GM19043 (cell line): ENCODE measurements at regions not wholly inside any gene's neighbourhood (a gene's known extent, or its start where the extent isn't known, plus 50 kb on each side); places are given as distances from the start of the nearest gene placed in this dataset.
"Not testable (repeated sequence)": the region's sequence is repeated elsewhere in the genome, so short reads cannot be mapped to it uniquely, and the experiment has no call there.

ENCODE experiments used
- ATAC-seq: cut with Tn5 transposase; IDR thresholded peaks from one replicate; pipeline ENCODE4 v1.9.1; 2021; ENCODE audit warnings: low read depth; ENCODE audit not compliant: unreplicated experiment

DNA sequence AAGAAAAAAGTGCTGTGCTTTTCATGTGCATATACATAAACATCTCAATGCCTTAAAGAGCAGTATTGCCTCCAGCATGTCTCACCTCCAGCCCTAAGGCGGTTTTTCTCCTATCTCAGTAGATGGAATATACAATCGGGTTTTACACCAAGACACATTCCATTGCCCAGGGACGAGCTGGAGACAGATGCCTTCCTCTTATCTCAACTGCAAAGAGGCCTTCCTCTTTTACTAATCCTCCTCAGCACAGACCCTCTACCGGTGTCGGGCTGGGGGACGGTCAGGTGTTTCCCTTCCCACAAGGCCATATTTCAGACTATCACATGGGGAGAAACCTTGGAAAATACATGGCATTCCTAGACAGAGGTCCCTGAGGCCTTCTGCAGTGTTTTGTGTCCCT, 385.3 kb downstream of the AMY1C start:
- not testable (repeated sequence) for ATAC-seq

DNA sequence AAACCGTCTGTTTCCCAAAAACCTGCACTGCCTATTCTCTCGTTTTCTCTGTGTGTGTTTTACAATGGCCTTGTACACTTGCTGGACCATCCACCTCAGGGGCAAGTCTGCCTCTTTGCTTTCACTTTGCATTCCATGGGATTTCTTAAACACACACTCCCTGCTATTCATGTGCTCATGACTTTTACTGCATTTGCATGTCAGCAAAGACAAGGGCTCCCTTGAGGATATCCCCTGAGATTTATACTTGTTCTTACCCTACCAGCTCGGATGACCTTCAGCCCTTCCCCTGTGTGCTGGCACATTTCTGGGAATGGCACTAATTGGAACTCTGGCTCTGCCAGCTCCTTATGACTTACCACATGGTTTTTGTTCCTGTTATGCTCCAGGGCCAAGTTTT, 386.9 kb downstream of the AMY1C start:
- no peak for ATAC-seq

DNA sequence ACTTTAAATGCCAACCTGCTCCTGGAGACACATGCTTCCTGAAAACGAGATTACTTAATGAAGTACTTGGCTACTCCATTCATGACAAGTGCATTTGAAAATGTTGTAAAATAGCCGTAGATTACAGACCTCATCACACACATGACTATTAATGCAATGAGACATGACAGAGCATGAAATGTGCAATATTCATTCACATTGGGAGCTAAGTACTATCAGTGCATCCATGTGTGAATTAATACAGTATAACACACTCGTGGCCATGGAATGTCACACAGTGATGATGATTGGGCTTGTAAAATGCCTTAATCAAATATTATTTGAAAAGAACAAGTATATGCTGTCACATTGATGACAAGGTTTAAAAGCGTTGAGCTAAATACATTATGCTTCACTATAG, 407.0 kb downstream of the AMY1C start:
- no peak for ATAC-seq

DNA sequence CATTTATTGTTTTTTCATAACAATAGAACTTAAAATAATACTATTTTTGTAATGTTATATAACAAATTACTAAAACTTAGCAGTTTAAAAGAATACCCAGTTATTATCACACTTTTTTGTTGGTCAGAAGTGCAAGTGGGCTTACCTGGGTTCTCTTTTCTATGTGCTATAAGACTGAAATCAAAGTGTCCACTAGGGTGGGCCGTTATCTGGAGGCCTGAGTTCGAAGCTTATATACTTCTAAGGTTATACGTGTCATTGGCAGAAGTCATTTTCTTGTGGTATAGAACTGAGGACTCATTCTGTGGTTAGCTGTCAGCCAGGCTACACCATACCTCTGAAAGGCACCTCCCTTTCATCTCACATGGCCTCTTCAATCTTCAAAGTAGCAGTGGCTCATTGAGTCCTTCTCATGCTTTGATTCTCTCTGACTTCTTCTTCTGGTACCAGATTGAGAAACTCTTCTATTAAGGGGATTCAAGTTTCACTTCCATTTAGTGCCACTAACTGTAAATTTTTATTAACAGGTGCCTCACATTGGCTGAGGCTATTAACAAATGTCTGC, 414.3 kb downstream of the AMY1C start:
- no peak for ATAC-seq

DNA sequence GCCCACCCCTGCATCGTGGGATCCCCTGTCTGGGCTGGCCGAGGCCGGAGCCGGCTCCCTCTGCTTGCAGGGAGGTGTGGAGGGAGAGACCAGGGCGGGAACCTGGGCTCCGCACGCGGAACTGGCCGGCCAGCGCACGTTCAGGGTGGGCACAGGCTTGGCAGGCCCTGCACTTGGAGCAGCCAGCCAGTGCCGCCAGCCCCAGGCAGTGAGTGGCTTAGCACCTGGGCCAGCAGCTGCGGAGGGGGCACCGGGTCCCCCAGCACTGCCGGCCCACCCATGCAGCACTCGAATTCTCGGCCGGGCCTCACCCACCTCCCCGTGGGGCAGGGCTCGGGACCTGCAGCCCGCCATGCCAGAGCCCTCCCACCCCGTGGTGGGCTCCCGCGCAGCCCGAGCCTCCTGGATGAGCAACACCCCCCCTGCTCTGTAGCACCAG, 422.6 kb downstream of the AMY1C start:
- no peak for ATAC-seq

DNA sequence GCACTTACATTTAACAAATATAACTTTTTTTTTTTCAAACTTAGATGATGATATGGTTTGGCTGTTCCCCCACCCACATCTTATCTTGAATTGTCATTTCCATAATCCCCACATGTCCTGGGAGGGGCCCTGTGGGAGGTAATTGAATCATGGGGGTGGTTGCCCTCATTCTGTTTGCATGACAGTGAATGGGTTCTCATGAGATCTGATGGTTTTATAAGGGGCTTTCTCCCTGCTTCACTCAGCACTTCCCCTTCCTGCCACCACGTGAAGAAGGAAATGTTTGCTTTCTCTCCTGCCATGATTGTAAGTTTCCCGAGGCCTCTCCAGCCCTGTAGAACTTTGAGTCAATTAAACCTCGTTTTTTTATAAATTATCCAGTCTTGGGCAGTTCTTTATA, 432.6 kb downstream of the AMY1C start:
- no peak for ATAC-seq

DNA sequence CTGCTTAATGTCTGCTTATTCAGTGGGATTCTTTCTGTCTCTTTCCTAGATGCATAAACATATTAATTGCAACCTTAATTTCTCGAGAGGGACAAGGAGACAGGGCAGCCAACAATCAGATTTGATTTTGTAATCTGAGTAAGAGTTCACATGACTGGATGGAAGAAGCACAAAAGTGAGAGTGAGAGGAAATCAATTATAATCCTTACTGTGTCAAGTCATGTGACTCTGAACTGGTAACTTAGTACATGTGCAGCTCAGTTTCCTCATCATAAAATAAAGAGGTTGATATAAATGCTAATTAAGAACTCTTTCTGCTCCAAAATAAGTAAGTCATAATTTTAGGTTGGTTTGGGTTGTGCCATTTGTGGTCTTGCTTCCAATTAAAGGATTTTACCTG, 439.5 kb downstream of the AMY1C start:
- ATAC-seq = no peak

DNA sequence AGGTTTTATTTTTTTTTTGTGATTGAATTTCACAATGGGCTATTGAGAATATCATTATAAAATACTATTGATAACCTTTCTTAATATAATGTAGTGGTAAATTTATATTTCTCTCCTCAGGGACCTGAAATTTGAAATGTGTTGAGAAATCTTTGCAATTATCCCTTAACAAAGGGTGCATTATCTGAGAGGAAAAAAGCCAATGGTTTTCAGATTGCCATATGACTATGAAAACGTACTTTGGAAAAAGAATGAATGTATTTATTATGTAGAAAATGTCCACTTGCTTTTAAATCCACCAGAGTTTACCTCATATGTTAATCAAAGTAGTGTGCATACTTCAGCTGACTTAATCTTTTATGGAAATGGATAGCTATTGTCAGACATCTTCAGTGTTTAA, 441.1 kb downstream of the AMY1C start:
- no peak for ATAC-seq

DNA sequence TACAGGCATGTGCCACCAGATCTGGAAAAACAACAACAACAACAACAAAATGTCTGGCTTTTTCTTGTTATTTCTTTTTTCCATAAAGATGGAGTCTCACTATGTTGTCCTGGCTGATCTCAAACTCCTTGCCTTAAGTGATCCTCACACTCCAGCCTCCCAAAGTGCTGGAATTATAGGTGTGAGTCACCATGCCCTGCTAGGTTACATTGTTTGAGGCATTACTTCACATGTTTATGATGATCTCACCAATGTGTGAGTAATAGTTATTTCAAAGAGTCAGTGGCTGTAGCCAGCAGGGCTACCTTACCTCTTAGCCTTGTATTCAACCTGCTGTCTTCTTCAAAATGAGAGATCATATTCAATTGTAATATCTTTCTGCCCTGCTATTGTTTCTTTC, 445.7 kb downstream of the AMY1C start:
- ATAC-seq = no peak

DNA sequence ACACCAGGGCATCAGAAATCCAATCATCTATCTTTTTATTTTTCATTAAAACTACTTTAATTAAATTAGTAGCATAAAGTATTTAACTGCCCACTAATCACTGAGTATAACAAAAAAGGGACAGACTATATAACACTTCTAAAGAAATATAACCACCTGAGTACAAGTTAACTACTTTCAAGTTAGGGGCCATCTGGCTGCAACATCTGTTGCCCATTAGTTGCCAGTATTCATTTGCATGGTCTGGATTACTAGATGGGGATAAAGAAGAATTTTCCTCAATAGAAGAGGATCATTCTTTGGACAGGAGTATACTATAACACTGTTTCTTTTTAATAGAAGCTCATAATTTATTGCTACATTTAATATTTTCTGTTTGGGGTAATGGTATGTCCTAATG, 446.4 kb downstream of the AMY1C start:
- no peak for ATAC-seq

DNA sequence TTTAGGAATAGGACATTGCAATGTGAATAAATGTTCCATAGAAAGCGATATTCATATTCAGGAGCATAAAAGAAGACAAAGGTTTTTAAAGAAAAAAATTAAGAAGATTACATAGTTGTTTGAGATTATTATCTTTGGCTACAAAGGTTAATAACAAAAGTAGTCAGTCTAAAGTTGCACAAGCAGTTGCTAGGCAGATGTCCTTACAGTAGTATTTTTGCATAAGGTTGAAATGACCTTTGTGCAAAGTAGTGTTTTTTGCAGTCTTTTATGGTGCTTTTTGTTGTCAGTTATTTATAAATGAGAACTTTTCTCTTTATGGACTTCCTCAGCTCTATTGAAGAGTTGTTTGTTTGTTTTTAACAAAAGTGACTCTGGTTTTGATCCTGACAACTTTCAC, 447.8 kb downstream of the AMY1C start:
- no peak for ATAC-seq

DNA sequence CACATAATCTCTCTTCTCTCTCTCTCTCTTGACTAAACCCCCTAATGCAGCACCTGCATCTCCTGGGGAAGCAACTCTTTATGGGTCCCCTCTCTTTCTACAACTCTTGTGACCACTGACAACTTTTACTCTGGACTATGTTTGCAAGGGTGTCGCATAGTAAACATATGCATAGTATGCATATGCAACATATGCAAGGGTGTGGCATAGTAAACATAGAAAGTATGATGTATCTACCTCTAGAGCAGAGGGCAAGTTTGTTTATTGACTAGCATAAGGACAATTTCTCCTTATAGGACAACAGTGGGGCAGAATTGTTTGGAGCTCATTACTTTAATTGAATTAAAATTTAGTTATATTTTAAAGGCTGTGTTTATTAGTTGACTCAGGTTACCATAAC, 462.5 kb downstream of the AMY1C start:
- no peak for ATAC-seq

DNA sequence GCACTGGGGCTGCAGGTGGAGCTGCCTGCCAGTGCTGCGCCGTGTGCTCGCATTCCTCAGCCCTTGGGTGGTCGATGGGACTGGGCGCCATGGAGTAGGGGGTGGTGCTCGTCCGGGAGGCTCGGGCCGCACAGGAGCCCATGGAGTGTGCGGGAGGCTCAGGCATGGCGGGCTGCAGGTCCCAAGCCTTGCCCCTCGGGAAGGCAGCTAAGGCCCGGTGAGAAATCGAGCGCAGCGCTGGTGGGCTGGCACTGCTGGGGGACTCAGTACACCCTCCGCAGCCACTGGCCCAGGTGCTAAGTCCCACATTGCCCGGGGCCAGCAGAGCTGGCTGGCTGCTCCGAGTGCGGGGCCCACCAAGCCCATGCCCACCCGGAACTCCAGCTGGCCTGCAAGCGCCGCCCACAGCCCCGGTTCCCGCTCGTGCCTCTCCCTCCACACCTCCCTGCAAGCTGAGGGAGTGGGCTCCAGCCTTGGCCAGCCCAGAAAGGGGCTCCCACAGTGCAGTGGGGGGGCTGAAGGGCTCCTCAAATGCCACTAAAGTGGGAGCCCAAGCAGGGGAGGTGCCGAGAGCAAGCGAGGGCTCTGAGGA, 467.8 kb downstream of the AMY1C start:
- not testable (repeated sequence) for ATAC-seq

DNA sequence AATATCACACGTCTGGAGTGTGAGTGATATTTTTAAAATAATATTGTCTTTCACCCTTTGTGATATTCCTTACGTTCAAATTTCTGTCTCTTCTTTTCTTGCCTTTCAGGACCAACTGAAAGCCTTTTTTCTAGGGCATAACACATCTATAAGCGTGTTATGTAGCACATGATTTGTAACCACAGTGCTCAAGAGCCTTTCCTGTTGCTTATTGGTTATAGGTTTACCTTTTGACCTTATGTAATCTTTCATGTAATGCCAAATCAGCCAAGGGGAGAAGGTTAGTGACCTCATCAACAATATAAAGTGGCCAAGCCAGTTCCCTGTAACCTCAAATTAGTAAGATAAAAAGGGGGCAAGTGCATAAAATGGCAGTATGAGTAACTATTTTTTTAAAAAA, 480.2 kb downstream of the AMY1C start:
- no peak for ATAC-seq

DNA sequence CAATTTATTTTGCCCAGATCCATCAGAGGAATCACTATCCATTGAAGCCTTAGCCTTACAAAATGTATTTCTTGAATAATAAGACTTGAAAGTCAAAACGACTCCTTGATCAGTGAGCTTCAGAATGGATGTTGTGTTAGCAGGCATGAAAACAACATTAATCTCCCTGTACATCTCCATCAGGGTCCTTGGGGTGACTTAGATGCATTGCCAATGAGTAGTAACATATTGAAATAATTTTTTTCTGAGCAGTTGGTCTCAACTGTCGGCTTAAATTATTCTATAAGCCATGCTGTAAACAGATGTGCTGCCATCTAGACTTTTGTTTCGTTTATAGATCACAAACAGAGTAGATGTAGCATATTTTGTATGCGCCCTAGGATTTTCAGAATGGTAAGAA, 482.0 kb downstream of the AMY1C start:
- no peak for ATAC-seq

DNA sequence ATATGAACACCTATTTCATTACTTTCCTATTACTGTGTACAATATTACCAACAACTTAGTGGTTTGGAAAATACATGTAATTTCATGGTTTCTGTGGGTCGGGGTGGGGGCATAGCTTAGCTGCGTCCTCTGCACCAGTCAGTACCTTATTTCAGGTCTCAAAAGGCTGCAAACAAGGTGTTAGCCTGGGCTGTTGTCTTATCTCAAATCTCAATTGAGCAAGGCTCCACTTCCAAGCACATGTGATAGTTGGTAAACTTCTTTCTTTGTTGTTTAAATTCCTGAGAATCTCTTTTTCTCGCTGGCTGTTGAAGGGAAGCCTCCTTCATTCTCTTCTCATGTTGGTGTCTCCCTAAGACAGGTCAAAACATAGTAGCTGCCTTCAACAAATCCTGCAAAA, 485.4 kb downstream of the AMY1C start:
- ATAC-seq = no peak

DNA sequence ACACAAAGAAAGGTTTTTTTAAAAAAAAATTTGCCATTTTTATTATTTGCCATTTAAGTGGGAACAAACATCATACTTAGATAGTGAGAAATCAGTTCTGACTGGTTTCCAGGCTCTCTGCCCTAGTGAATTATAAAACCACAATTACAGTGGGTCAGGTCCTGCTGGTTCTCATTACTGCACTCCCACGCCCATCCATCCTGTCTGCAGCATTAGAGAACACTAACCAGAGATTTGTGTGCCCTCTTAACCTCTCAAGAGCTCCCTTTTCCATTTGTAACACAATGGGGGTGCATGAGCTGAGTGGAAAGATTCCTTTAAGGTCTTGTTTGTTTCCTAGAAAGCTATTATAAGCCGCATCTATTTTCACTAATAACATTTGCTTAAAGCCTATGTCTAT, 489.3 kb downstream of the AMY1C start:
- no peak for ATAC-seq

DNA sequence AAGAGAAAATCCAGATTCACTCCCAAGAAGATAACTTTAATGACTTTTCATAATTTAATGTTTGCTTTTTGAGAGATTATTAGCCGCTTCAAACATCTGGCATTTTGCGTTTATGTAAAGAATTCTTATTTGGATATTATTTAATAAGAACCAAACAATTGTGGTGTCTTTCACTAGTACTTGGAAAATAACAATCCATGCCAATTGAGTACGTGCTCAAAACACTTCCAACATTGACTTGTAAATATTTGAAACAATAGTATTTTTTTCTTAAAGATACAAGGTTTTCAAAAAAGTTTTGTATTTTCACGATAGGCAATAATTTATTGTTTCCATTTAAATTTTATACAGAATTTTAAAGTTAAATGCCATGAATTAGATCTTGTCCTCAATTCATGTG, 498.7 kb downstream of the AMY1C start:
- no peak for ATAC-seq

DNA sequence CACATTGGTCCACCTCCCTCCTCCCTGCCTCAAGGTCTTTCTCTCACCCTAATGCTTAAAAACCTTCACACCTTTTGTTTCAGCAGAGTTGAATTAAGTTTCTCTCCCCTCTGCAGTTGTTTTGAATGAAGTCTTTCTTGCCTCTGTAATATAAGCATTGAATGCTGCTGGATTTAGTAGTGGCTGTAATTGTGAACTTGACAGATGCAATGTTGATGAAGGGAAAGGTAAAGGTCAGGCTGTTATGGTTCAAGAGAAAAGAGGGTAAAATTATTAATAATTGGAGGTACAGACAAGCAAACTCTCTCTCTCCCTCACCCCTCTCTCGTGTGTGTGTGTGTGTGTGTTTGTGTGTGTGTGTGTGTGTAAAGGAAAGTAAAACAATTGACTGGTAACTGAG, 509.8 kb downstream of the AMY1C start:
- no peak for ATAC-seq

DNA sequence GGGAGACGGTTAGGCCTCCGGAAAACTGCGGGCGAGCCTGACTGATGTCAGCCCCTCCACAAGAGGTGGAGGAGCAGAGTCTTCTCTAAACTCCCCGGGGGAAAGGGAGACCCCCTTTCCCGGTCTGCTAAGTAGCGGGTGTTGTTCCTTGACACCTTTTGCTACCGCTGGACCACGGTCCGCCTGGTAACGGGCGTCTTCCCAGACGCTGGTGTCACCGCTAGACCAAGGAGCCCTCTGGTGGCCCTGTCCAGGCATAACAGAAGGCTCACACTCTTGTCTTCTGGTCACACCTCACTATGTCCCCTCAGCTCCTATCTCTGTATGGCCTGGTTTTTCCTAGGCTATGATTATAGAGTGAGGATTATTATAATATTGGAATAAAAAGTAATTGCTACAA, 513.4 kb downstream of the AMY1C start:
- not testable (repeated sequence) for ATAC-seq

DNA sequence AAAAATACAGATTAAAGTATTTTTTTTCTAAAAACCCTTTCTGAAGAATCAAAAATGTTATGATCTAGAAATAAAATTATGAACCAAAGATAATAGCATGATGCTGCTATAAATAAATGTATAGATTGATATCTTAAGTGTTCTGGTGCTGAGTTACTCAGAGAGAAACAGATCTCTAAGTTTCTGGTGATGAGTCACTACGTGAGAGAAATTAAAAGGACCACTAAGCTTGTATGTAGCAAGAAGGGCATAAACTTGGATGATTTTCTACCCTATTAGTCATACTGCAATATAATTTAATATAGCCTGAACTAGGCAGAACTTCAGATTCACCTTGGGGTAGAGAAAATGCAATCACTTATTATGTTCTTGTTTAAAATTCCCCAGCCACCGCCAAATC, 514.8 kb downstream of the AMY1C start:
- no peak for ATAC-seq

DNA sequence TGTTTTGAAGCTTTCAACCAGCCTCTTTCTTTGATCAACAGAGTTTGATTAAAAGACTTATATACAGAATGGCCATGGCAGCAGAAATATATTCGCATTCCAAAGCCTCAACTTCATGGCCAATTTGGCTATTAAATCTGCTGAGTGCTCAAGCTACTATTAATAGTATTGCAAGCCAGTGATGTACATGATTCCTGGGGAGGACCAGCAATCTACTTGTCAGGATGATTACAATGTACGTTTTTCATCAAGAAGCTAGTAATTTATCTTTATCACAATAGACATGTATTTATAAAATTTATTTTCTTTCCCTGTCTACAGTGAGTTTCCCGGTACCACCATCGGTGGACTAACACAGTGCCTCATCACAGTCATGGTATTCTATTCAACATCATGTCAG, 515.5 kb downstream of the AMY1C start:
- ATAC-seq = no peak

DNA sequence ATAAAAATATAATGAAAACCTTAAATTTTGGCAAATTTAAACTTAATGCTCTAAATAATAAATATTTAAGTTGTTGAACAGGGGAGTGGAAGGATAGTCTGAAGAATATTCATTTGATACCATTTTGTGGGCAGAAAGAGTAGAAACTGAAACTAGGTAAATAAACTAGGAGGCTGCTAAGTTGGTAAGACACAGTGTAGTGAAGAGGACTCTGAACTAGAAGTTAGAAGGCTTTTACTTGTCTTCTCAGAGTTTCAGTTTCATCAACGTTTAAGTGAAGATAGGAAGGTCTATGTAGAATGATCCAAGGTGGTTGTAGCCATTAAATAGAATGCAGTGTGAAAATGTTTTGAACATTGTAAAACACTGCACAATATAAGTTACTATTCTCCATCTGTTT, 516.9 kb downstream of the AMY1C start:
- ATAC-seq = no peak
